Skin epidermis (tissue), 12 donors: ENCODE measurements at regions not wholly inside any gene's neighbourhood (a gene's known extent, or its start where the extent isn't known, plus 50 kb on each side); places are given as distances from the start of the nearest gene placed in this dataset.
A peak's percentile ranks its signal among the peaks of the same experiment; 100 is the strongest.

ENCODE experiments used
- H3K27ac ChIP-seq, 21 experiments: fragments of 200-600 bp; sonication (generic) in 11 of 21; one replicate each; pipeline ENCODE4 v1.5.0; 2020; ENCODE audit warnings: mild to moderate bottlenecking in 3 of 21, inconsistent platforms in 2 of 21, moderate library complexity in 2 of 21
- H3K4me3 ChIP-seq, 7 experiments: fragments of 200-600 bp; sonication (generic) in 2 of 7; one replicate each; pipeline ENCODE4 v1.5.0; 2020; ENCODE audit warnings: inconsistent platforms in 2 of 7, mild to moderate bottlenecking in 2 of 7, moderate library complexity in 1 of 7

DNA sequence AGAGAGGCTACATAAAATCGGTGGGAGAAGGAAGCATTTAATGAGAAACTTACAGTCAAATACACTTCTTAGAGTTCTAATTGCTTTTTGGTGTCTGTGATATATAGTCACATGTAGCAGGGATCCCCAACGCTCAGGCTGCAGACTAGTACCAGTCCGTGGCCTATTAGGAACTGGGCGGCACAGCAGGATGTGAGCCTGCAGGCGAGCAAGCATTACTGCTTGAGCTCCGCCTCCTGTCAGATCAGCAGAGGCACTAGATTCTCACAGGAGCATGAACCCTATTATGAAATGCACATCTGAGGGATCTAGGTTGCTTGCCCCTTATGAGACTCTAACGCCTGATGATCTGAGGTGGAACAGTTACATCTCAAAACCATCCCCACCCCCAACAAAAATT lies 158.5 kb downstream of the TANC2 start:
- Histone ChIP-seq H3K4me3 (no peak overlapping the region), H3K27ac (no peak overlapping the region)

DNA sequence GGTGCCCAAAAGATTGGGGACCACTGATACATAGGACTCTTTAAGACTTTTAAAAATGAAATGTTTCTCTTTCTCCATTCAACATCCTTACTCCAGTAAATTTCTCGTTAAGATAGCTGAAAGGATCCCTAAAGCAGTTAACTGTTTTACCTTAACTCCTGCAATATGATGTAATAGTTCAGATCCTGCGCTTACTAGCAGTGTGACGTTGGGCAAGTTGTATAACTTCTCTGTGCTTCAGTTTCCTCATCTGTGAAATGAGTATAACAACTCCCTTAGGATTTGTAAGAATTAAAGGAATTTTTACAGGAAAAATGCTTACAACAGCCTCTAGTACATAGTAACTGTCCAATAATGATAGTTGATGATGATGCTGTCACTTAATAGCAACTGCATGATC lies 158.9 kb downstream of the TANC2 start:
- no peak overlapping the region for H3K27ac ChIP-seq
- no peak overlapping the region for H3K4me3 ChIP-seq

DNA sequence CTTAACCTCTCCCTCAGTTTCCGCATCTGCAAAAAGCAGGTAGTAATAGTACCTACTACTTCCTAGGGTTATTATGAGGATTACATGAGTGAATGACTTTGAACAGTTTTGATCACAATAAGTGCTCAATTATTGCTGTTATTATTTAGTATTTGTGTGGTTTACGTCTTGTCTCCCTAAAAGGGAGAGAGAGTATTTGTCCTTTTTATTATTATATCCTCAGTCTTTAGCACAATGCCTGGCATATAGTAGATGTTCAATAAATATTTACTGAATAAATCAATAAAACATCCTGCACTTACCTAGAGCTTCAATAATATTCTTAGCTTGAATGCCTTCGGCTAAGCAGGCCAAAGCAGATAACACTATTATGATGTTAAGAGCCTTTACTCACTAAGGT lies 160.0 kb downstream of the TANC2 start:
- H3K4me3 ChIP-seq, result no peak overlapping the region
- no peak overlapping the region for H3K27ac ChIP-seq

DNA sequence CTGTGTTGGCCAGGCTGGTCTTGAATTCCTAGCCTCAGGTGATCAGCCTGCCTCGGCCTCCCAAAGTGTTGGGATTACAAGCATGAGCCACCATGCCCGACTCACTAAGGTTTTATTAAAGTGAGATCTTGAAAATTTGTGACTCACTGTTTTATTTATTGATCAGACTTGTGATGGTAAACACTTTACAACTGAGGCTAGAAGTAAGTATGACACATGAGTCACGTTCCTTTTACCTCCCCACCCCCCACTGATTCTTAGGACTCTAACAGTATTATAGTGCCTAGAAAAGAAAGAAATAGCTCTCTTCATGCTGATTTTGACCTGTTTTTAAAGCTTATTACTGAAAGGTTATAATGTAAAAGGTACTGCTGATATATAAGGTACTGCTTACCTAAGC lies 160.6 kb downstream of the TANC2 start:
- no peak overlapping the region for H3K4me3 ChIP-seq
- H3K27ac ChIP-seq, result no peak overlapping the region

DNA sequence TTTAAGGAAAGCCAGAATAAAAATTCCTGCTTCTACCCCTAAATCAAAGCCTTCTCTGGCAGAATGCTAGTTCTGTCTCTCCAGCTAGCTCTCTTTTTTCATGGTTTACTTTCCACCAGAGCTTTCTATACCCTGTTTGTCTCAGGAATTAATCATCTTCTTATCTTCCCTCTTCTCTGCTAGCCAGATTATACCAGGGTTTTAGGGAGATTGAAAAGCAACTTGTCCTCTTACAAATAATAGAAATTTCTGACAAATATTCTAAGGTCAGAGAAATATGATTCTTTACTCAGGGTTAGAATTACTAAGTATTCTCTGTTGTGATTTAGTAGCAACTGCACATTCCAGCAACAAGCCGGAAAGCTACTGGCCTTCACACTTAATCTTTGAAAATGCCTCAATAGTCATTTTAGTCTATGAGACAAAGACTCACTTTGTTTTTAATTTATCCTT lies 166.4 kb downstream of the TANC2 start:
- Histone ChIP-seq H3K27ac (peak overlapping the region in 1 of 21 experiments; percentile 35), H3K4me3 (no peak overlapping the region)

DNA sequence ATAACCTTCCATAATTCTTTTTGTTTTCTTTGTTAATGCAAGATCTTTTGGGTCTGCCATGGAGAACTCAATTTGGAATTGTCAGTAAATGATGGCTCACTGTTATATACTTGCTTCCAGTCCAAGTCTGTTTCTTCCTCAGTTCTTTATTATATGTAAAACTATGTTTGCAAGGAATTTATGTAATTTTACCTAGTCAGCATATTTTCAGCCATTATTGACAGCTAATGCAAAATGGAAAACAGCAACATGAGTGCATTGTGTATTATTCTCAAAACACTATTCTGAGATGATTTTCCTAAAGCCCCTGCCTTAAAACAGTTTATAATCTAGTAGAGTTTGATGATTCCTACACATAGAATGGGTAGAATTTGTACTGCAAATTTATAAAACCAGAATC lies 167.5 kb downstream of the TANC2 start:
- Histone ChIP-seq H3K27ac (no peak overlapping the region), H3K4me3 (no peak overlapping the region)

DNA sequence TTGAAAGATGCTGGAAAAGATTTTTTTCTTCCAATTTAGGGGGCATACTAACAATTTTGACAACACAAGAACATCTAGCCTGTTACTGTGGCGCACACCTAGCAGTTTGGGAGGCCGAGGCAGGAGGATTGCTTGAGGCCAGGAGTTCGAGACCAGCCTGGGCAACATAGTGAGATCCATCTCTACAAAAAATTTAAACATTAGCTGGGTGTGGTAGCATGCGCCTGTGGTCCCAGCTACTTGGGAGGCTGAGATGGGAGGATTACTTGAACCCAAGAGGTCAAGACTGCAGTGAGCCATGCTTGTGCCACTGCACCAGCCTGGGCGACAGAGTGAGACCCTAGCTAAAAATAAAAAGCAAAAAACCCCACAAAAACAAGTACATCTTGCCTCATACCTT lies 168.8 kb downstream of the TANC2 start:
- Histone ChIP-seq H3K4me3 (no peak overlapping the region), H3K27ac (no peak overlapping the region)

DNA sequence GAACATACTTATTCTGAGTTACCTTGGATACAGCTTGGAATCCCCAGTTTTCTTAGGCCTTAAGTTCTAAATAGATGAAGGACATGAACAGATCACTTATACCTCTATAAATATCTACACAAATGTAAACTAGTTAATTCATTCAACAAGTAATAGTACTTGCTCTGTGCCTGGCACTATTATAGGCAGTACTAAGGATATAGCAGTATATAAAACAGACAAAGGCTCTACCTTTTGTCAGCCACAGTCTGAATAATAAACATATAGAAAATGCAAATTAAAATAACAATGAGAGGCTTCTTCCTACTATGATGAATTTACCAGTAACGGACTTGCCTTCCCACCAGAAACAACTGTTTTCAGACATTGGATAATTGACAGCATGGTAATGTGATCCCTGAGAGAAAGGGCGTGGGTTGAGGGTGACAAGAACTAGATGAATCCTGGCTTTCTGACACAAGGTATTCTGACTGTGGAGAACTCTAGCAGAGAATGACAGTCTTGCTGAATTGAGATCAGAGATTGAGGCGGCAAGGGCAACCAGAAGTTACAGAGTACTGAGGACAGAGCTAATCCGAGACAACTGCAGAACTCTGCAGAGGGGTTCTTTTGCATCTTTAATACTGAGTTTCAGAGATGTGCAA lies 170.5 kb downstream of the TANC2 start:
- no peak overlapping the region for H3K27ac ChIP-seq
- no peak overlapping the region for H3K4me3 ChIP-seq

DNA sequence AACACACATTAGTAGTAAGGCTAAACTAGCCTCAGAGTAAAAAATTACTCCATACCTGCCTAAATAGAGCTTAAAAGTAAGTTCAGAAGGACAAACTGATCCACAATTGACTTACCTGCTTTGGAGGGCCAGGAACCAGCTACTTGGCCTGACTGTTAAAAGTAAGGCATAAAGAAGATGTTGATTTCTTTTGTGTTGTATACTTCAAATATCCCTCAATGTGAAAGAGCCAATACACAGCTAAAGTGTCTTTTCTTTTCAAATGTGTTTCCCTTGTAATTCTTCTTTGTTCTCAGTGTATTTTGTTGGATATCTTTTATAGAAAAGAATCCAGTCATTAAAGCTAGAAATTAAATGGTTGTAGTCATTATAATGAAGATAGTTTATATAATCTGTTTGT lies 171.1 kb downstream of the TANC2 start:
- no peak overlapping the region for H3K4me3 ChIP-seq
- no peak overlapping the region for H3K27ac ChIP-seq

DNA sequence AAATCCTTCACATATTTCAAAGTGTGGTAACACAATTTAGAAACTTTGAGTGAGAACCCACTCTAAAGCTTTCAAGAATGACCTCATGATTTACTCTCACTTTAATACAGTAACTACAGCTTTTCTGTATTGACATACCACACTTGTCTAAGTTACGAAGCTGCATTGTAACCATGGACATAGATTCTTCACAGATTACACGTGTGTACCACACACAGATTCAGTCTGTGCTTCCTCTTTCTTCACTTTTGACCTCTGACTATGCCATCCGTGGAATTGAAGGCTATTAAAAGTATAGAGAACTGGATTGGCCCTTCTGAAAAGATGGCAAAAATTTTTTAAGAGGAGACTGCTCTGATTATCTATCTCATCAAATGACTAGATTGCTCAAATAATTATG lies 172.7 kb downstream of the TANC2 start:
- Histone ChIP-seq H3K4me3 (no peak overlapping the region), H3K27ac (no peak overlapping the region)

DNA sequence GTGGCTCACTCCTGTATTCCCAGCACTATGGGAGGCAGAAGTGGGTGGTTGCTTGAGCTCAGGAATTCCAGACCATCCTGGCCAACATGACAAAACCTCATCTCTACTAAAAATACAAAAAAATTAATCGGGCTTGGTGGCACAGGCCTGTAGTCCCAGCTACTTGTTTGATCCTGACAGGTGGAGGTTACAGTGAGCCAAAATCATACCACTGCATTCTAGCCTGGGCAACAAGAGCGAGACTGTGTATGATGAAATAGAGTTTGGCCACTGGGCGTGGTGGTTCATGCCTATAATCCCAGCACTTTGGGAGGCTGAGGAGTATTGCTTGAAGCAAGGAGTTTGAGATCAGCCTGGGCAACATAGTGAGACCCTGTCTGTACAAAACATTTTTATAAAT lies 173.3 kb downstream of the TANC2 start:
- Histone ChIP-seq H3K27ac (no peak overlapping the region), H3K4me3 (no peak overlapping the region)

DNA sequence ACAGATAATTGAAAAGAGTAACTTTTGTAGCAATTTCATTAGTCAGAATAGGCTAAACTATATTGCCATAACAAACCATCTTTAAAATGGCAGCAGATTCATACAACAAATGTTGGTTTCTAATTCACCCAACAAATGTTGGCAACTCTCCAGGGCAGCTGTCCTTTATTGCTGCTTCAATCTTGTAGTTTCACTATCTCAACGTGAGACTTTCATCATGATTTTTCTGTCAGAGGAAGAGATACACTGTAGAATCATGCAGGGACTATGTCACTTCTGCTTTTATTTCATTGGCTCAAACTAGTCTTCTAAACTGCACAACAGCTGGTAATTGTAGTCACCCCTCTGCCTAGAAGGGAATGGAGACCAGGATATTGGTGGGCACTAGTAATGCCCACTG lies 174.2 kb downstream of the TANC2 start:
- Histone ChIP-seq H3K4me3 (no peak overlapping the region), H3K27ac (no peak overlapping the region)

DNA sequence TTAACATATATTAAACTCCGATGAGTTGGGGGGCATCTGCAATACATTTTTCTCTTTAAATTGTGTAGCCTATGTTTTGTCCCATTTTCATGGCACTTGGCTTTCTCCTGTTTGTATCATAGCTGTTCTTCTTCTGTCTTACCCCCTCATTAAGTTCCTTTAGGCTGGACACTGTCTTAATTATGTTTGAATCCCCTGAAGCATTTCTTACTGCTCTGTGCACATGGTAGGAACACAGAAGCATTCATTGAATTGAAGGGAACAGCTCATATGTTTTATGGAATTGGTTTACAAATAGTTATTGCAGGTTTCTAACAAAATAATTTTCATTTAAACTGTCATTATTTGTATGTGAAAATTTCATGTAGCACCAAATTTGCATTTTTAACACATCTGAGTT lies 176.8 kb downstream of the TANC2 start:
- H3K27ac ChIP-seq, result no peak overlapping the region
- no peak overlapping the region for H3K4me3 ChIP-seq

DNA sequence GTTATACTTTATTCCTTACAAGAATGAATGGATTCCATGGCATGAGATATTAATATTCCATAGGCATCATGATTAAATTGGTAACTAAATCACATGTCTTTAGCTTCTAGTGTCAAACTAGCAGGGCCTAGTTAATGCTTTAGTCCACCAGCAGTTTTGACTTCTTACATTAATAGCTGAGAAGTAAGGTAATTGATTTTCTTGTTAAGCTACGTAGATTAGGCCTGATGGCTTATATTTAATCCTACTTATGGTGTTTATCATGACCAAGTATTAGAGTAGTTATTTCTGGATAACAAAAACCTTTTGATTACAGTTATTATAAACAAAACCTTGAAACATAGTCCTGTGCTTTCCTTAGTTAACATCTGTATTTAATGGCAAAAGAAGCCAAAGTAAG lies 184.5 kb downstream of the TANC2 start:
- no peak overlapping the region for H3K27ac ChIP-seq
- no peak overlapping the region for H3K4me3 ChIP-seq

DNA sequence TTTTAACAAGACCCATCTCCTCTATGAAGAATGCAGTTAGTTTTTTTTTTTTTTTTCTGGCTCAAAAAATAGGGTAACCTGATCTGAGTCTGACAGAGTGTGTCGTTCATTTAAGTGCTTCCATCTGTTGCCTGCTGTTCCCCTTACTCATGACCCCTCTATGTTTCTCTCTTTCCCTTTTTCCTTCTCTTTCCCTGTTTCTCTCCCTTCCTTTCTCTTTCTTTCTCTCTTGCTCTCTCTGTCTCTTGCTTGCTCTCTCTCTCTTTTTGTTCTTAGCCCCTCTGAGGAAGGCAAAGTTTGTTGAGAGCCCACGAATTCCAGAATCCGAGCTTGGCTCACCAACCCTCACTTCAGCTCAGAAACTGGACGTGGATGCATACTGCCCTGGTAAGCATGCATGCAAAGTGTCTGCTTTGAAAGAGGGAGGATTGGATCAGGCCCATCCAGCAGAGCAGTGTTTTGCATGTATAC lies 185.0 kb downstream of the TANC2 start:
- no peak overlapping the region for H3K27ac ChIP-seq
- H3K4me3 ChIP-seq, result no peak overlapping the region

DNA sequence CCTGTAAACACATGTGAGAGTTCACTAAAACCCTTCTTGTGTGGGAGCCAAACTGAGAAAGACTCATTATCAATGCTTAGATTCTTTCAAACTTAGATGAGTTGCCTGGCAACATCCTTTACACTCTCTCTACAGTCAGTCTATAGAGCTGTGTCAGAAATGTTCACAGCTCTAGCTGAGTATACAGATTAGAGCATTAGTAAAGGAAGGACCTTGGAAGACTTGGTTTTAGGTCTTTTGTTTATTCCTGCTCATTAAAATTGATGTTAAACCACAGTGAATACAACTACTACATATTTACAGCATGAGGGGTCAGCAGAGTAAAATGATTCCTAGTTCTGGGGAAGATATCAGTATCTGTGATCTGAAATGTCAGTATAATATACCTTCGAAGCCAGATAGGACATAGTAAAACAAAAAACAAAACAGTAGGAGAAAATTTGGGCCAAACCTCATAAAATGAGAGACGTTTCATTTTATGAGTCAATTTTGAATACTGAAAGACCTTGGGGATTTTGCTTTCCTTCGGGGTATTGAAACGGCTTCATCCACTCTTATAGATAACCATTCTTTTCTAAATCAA lies 186.0 kb downstream of the TANC2 start:
- no peak overlapping the region for H3K4me3 ChIP-seq
- H3K27ac ChIP-seq, result no peak overlapping the region

DNA sequence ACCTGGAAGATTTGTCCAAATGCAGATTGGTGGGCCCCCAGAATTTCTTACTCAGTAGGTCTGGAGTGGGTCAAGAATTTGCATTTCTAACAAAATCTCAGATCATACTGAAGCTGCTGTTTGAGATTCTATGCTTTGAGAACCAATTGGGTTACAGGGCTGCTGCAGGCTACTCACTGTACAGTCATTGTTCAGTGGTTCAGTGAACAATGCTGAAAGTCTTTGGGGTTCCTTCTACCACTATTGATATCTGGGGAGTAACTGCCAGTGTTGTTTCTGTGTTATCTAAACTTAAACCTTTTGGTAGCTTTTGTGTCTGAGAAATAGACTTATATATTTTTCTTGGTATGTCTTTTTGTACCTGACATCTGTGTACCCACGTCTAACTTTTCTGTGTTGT lies 187.5 kb downstream of the TANC2 start:
- no peak overlapping the region for H3K27ac ChIP-seq
- H3K4me3 ChIP-seq, result no peak overlapping the region

DNA sequence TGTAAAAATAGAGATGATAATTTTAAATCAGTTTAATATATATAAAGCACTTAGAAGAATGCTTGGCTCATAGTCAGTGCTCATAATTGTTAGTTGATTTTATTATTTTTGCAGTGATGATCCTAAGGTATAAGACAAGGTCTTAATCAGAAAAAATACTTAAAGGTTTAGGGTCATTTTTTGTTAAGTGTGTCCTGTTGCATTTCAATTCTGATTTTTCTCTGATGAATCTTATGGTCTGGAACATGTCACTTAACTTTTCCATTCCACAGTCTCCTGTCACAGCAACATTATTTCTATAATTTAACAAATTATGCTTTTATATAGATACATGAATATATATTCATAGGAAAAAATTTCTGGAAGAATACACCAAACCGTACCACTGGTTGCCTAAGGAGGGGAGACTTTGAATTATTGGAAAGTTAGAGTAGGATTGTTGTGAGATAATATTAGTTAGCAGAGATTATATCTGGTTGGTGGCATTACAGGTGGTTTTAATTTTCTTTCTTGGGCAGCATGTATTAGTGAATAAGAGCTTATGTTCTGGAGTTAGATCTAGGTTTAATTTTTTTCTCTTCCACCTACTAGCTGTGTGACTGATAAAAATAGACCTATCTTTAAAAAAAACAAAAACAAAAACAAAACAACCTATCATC lies 188.7 kb downstream of the TANC2 start:
- H3K4me3 ChIP-seq, result no peak overlapping the region

DNA sequence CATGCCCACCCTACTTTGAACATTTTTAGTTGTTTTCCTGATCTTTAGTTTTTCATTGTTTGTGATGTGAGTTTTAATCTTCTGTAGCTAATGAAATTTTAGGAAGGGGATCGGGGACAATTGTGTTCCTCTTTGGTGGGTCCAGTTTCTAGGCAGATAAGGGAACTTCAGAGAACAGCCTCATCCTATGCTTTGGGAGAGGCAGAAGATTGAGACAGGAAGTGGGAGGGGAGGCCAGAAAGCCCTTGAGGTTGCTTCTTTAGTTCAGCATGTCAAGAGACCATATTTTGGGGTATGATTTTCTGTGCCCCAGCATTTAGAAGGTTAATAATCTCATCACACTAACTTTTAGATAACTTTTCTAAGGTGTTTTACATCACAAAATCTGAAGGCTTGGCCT lies 191.0 kb downstream of the TANC2 start:
- H3K27ac ChIP-seq, result no peak overlapping the region
- no peak overlapping the region for H3K4me3 ChIP-seq

More for the DNA sequence above, 188.7 kb downstream of the TANC2 start:
- no peak overlapping the region for H3K27ac ChIP-seq

DNA sequence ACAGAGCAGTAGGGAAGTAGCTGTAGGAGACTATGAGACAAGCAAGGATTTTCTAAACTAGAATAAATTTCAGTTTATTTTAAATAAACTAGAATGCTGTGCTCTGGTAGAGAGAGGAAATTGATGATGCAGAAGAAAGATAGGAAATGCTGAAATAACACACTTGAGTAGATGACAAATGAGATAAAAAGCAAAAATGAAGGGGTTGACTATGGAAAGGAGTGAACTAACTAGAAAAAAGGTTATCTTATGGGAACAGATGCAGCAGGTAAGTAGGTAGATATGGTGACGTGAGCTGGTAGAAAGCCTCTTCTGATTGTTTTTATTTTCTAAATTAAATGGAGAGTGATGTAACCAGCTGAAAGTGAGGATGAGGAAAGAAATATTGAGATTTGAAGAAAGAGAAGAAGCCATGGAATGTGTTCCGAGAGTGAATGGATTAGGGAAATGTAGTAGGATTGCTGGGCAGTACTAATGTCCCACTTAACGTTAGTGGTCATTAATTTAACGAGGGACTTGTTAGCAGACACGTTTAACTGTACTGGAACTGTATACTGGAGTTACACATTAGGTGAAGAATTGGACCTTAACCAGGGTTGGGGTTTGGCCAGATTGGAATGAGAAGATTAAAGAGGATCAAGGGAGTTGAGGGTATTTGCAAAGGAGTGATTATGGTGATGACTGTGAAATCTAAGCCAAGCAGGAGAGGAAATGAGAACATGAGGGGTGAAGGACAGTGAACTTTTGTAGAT lies 196.5 kb downstream of the TANC2 start:
- H3K27ac ChIP-seq, result no peak overlapping the region
- no peak overlapping the region for H3K4me3 ChIP-seq

DNA sequence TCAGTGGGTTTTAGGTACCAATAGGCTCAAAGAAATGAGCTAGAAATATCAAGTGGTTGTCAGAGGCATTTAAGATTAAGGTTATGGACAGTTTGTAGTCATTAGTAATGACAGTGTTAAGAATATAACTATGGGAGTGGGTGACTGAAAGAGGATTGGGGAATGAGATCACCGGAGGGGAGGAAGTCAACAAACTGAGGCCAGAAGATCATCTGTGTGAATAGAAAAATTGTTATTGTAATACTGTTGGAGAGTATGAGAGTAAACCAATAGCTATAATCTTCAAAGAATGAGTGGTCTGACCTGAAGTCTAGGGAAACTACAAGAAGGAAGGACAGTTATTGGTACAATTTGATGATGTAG lies 197.1 kb downstream of the TANC2 start:
- Histone ChIP-seq H3K4me3 (no peak overlapping the region), H3K27ac (no peak overlapping the region)
